ENCODE measurements at regions not wholly inside any gene's neighbourhood (a gene's known extent, or its start where the extent isn't known, plus 50 kb on each side); places are given as distances from the start of the nearest gene placed in this dataset.

DNA sequence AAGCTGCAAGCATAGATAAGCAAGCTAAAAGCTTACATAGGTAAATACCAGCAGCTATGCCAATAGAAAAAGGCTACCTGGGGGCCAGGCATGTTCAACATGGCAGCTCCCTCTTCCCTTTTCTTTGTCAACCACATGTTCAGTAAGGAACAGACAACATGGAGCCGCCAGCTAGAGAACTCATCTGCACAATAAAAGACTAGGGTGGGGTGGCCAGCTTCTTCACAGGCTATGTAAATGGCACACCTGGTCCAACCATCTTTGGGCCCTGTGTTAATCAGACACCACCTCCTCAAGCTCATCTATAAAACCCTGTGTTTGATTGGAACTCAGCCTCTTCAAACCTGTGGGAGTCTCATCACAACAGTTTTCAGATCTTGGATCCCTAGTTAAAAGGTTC lies 129.7 kb upstream of the TMPO start:
- TF ChIP-seq, protein P1, sequence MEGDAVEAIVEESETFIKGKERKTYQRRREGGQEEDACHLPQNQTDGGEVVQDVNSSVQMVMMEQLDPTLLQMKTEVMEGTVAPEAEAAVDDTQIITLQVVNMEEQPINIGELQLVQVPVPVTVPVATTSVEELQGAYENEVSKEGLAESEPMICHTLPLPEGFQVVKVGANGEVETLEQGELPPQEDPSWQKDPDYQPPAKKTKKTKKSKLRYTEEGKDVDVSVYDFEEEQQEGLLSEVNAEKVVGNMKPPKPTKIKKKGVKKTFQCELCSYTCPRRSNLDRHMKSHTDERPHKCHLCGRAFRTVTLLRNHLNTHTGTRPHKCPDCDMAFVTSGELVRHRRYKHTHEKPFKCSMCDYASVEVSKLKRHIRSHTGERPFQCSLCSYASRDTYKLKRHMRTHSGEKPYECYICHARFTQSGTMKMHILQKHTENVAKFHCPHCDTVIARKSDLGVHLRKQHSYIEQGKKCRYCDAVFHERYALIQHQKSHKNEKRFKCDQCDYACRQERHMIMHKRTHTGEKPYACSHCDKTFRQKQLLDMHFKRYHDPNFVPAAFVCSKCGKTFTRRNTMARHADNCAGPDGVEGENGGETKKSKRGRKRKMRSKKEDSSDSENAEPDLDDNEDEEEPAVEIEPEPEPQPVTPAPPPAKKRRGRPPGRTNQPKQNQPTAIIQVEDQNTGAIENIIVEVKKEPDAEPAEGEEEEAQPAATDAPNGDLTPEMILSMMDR (conservative IDR thresholded peaks at IDR 0.05; ENCODE audit: low read length) = no peak
- TF ChIP-seq EZH2phosphoT487 (IDR thresholded peaks at IDR 0.05; ENCODE audit: borderline replicate concordance, low read depth, low read length) = no peak
